ENCODE measurements at regions not wholly inside any gene's neighbourhood (a gene's known extent, or its start where the extent isn't known, plus 50 kb on each side); places are given as distances from the start of the nearest gene placed in this dataset.
"Not testable (repeated sequence)": the region's sequence is repeated elsewhere in the genome, so short reads cannot be mapped to it uniquely, and the experiment has no call there.

- no peak overlapping the region for H3K4me3 ChIP-seq (ENCODE audit: low read depth, low read length)
- no peak for DNase-seq (ENCODE audit: low read depth)
- TF ChIP-seq, protein P1, sequence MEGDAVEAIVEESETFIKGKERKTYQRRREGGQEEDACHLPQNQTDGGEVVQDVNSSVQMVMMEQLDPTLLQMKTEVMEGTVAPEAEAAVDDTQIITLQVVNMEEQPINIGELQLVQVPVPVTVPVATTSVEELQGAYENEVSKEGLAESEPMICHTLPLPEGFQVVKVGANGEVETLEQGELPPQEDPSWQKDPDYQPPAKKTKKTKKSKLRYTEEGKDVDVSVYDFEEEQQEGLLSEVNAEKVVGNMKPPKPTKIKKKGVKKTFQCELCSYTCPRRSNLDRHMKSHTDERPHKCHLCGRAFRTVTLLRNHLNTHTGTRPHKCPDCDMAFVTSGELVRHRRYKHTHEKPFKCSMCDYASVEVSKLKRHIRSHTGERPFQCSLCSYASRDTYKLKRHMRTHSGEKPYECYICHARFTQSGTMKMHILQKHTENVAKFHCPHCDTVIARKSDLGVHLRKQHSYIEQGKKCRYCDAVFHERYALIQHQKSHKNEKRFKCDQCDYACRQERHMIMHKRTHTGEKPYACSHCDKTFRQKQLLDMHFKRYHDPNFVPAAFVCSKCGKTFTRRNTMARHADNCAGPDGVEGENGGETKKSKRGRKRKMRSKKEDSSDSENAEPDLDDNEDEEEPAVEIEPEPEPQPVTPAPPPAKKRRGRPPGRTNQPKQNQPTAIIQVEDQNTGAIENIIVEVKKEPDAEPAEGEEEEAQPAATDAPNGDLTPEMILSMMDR (IDR thresholded peaks at IDR 0.05; ENCODE audit: insufficient read depth, low read depth, low read length, missing control alignments) = no peak
Observed at GRCh38 chr4:129278868-129279267, 182.9 kb downstream of the C4orf33 start.

DNA sequence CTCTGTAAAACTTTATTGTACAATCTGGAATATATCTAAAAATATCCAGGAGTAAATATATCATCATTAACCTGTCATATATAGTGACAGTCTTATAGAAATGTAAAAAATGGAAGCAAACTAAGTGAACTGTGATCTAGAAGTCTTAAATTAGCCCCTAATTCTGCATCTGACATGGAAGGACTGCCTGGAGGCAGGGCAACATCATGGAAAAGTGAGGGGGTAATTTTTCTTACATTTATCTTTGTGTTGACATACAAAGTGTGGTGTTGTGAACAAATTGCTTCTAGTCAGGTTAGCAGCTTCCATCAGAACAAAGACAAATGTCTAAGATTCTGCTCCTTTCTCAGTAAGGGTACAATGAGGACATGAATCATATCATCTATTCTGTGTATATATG lies 186.3 kb downstream of the C4orf33 start:
- TF ChIP-seq, protein P1 (IDR thresholded peaks at IDR 0.05; ENCODE audit: insufficient read depth, low read depth, low read length, missing control alignments) = no peak
- no peak overlapping the region for H3K4me3 ChIP-seq (ENCODE audit: low read depth, low read length)
- DNase-seq (ENCODE audit: low read depth) = no peak

DNA sequence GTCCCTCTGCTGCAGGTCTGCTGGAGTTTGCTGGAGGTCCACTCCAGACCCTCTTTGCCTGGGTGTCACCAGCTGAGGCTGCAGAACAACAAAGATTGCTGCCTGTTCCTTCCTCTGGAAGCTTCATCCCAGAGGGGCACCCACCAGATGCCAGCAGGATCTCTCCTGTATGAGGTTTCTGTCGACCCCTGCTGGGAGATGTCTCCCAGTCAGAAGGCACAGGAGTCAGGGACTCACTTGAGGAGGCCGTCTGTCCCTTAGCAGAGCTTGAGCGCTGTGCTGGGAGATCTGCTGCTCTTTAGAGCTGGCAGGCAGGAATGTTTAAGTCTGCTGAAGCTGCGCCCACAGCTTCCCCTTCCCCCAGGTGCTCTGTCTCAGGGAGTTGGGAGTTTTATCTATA lies 196.2 kb downstream of the C4orf33 start:
- DNase-seq (ENCODE audit: low read depth); H3K4me3 ChIP-seq (ENCODE audit: low read depth, low read length): not testable (repeated sequence)

DNA sequence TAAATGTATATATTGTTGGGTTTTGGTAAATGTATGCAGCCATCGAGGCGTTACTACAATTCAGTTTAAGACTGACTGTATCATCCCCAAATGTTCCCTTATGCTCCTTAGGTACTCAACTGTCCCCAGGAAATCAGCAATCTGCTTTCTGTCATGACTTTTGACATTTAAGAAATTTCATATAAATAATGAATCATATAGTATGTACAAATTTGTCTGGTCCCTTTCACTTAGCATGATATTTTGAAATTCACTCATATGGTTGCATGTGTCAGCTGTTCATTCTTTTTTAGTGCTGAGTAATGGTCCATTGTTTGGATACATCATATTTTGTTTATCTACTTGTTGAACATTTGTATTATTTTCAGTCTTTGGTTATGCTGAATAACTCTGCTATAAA lies 218.8 kb downstream of the C4orf33 start:
- no peak overlapping the region for H3K4me3 ChIP-seq (ENCODE audit: low read depth, low read length)
- TF ChIP-seq, protein P1 (IDR thresholded peaks at IDR 0.05; ENCODE audit: insufficient read depth, low read depth, low read length, missing control alignments) = no peak
- DNase-seq (ENCODE audit: low read depth) = no peak

GRCh38 chr4:129322920-129323319 lies 227.0 kb downstream of the C4orf33 start:
- DNase-seq (ENCODE audit: low read depth) = no peak
- TF ChIP-seq, protein P1 (IDR thresholded peaks at IDR 0.05; ENCODE audit: insufficient read depth, low read depth, low read length, missing control alignments) = no peak

DNA sequence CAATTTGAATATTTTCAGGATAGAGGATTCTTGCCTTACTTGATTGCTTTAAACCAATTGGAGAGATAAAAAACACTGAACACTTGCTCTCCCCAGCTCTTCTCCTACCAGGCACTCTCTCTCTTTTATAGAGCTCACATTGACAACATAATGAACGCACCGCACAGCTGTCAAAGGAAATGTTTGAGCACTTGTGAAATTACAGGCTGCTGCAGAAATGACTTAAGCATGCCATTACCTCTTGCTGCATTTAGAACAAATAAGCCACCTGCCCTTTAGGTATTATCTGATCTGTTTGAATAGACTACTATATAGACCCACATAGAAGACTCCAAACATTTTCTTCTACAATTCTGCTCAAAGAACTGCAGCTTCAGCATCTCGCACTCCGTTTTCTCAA lies 227.7 kb downstream of the C4orf33 start:
- TF ChIP-seq, protein P1 (IDR thresholded peaks at IDR 0.05; ENCODE audit: insufficient read depth, low read depth, low read length, missing control alignments) = no peak
- DNase-seq (ENCODE audit: low read depth) = no peak

More at GRCh38 chr4:129322920-129323319, 227.0 kb downstream of the C4orf33 start:
- no peak overlapping the region for H3K4me3 ChIP-seq (ENCODE audit: low read depth, low read length)

DNA sequence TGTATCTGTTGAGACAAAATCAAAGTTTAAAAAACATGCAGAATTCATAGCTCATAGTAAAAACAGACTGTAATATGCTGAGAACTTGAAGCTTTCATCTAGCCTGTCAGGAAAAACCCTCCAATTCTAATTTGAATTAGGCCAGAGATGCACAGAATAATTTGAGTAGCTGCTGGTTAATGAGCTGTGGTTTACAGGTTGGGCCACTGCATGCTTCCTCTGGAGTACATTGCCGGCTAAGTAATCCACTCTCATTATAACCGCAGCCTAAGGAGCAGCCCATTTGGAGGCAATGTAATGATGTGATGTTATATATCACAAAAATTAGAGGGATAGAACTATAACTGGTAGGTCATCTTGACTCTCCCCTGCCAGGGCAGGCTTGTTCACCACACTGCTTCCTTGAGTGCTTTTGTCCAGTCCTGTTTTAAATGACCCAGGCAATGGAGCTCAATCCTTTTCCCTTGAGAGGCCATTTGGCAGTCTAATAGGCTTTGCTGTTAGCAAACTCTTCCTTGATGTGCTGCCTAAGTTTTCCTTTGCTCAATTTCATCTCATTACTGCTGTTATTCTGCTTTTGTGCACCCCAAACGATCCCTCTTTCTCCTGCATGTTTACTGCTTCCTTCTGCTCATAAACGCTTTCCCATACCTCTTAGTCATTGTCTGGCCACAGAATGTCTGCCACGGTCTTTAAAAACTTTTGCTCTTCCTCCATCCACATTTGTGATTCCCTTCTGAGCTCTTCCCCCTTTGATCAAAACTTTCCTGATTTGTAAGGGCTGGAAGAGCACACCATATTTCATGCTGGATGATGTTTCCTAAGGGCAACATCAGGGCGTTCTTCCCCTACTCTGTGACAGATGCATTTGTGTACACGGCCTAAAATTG lies 230.9 kb downstream of the C4orf33 start:
- no peak overlapping the region for H3K4me3 ChIP-seq (ENCODE audit: low read depth, low read length)
- TF ChIP-seq, protein P1 (IDR thresholded peaks at IDR 0.05; ENCODE audit: insufficient read depth, low read depth, low read length, missing control alignments) = no peak
- no peak for DNase-seq (ENCODE audit: low read depth)

More for the DNA sequence above, 227.7 kb downstream of the C4orf33 start:
- H3K4me3 ChIP-seq (ENCODE audit: low read depth, low read length) = no peak overlapping the region

Measured in GM12865 (cell line).